CD14-positive monocyte (primary cell): ENCODE measurements at regions not wholly inside any gene's neighbourhood (a gene's known extent, or its start where the extent isn't known, plus 50 kb on each side); places are given as distances from the start of the nearest gene placed in this dataset.
A peak's percentile ranks its signal among the peaks of the same experiment; 100 is the strongest.

Source experiments
- DNase-seq, 3 donors: peaks; one replicate each; pipeline ENCODE4 v3.0.0-alpha.2; 2011 to 2022
- H2AFZ ChIP-seq: 2 replicates; pipeline ENCODE4 v1.6.0; 2012; ENCODE audit warnings: mild to moderate bottlenecking, low read depth, low read length, inconsistent platforms; ENCODE audit not compliant: insufficient read depth, poor library complexity, severe bottlenecking
- H3K27ac ChIP-seq, 2 donors: 1 replicate in 1 of 2; 2 replicates in 1 of 2; pipeline ENCODE4 v1.5.1; 2012 to 2013; ENCODE audit warnings: low read length in 2 of 2, control low read depth in 1 of 2, inconsistent platforms in 1 of 2, low read depth in 1 of 2, mild to moderate bottlenecking in 1 of 2
- H3K27me3 ChIP-seq, 2 donors: one replicate each; pipeline versions ENCODE4 v1.6.0 to v1.6.1; 2011 to 2013; ENCODE audit warnings: low read length in 2 of 2; ENCODE audit not compliant: control insufficient read depth in 2 of 2, insufficient read depth in 2 of 2
- H3K36me3 ChIP-seq, 2 donors: replicated peaks in 1 of 2; 1 replicate in 1 of 2; 2 replicates in 1 of 2; pipeline versions ENCODE4 v1.5.1 to v1.6.1; 2012 to 2013; ENCODE audit warnings: low read length in 2 of 2, control low read depth in 1 of 2, inconsistent platforms in 1 of 2, mild to moderate bottlenecking in 1 of 2; ENCODE audit not compliant: insufficient read depth in 2 of 2, control insufficient read depth in 1 of 2
- H3K4me1 ChIP-seq, 2 donors: 1 replicate in 1 of 2; 2 replicates in 1 of 2; pipeline versions ENCODE4 v1.5.1 to v1.6.1; 2012 to 2013; ENCODE audit warnings: low read length in 2 of 2, control low read depth in 1 of 2, inconsistent platforms in 1 of 2, mild to moderate bottlenecking in 1 of 2, moderate library complexity in 1 of 2; ENCODE audit not compliant: insufficient read depth in 2 of 2, control insufficient read depth in 1 of 2
- H3K4me2 ChIP-seq: replicated peaks from 2 replicates; pipeline ENCODE3; 2012; ENCODE audit warnings: low read length, moderate library complexity, mild to moderate bottlenecking; ENCODE audit not compliant: poor library complexity, severe bottlenecking; ENCODE audit errors: extremely low read depth
- H3K4me3 ChIP-seq, 3 experiments: fragments of 200-600 bp in 1 of 3; sonication (generic) in 1 of 3; replicated peaks in 1 of 3; 1 replicate in 2 of 3; 2 replicates in 1 of 3; pipeline ENCODE4 v1.5.1; 2011 to 2013; ENCODE audit warnings: low read length in 3 of 3, mild to moderate bottlenecking in 3 of 3, control low read depth in 2 of 3, low read depth in 2 of 3, inconsistent platforms in 1 of 3, moderate library complexity in 1 of 3
- H3K79me2 ChIP-seq: 2 replicates; pipeline ENCODE4 v1.6.0; 2012; ENCODE audit warnings: mild to moderate bottlenecking, control low read depth, inconsistent platforms, low read length, moderate library complexity; ENCODE audit not compliant: insufficient read depth
- H3K9ac ChIP-seq: 2 replicates; pipeline ENCODE4 v1.6.0; 2017; ENCODE audit warnings: low read length, mild to moderate bottlenecking; ENCODE audit not compliant: insufficient read depth, poor library complexity, severe bottlenecking
- H3K9me3 ChIP-seq, 2 donors: replicated peaks in 1 of 2; 1 replicate in 1 of 2; 2 replicates in 1 of 2; pipeline versions ENCODE4 v1.5.1 to v1.6.1; 2012 to 2013; ENCODE audit warnings: low read length in 2 of 2, control low read depth in 1 of 2; ENCODE audit not compliant: control insufficient read depth in 1 of 2, insufficient read depth in 1 of 2
- H4K20me1 ChIP-seq: 2 replicates; pipeline ENCODE4 v1.6.0; 2012; ENCODE audit warnings: mild to moderate bottlenecking, low read length, control low read depth, moderate library complexity; ENCODE audit not compliant: insufficient read depth
- H3K27ac Mint-ChIP-seq, 7 donors: one replicate each; pipeline ENCODE4 v1.8.0; 2020; ENCODE audit warnings: mild to moderate bottlenecking in 7 of 7, mixed read lengths in 7 of 7, moderate library complexity in 6 of 7, inconsistent platforms in 2 of 7
- H3K27me3 Mint-ChIP-seq, 3 donors: one replicate each; pipeline ENCODE4 v1.8.0; 2021 to 2022; ENCODE audit warnings: low read depth in 3 of 3, mild to moderate bottlenecking in 3 of 3, mixed read lengths in 3 of 3, moderate library complexity in 3 of 3, inconsistent platforms in 1 of 3
- H3K36me3 Mint-ChIP-seq, 2 donors: one replicate each; pipeline ENCODE4 v1.8.0; 2020; ENCODE audit warnings: mixed read lengths in 2 of 2, inconsistent platforms in 1 of 2, mild to moderate bottlenecking in 1 of 2
- H3K4me1 Mint-ChIP-seq: one replicate; pipeline ENCODE4 v1.8.0; 2020; ENCODE audit warnings: mild to moderate bottlenecking, mixed read lengths
- H3K4me3 Mint-ChIP-seq, 2 donors: one replicate each; pipeline ENCODE4 v1.8.0; 2020; ENCODE audit warnings: mild to moderate bottlenecking in 2 of 2, mixed read lengths in 2 of 2, moderate library complexity in 1 of 2
- H3K9me3 Mint-ChIP-seq, 7 donors: one replicate each; pipeline ENCODE4 v1.8.0; 2020 to 2022; ENCODE audit warnings: mixed read lengths in 7 of 7, mild to moderate bottlenecking in 6 of 7, moderate library complexity in 6 of 7, inconsistent platforms in 2 of 7
- WGBS: methylation state at CpG from one replicate; pipeline ENCODE4 v1.1.5; 2013; ENCODE audit warnings: missing lambda C conversion rate; ENCODE audit not compliant: insufficient coverage; 5-methylcytosine and 5-hydroxymethylcytosine counted together
- intact Hi-C, 2 donors: fragments of 100-400 bp; cut with micrococcal nuclease; formaldehyde crosslinking; loops; one replicate each; pipeline versions ENCODE4 v1.15.0 to v1.15.1; 2023
- TF ChIP-seq, protein P1 (sequence below): fragments of 200-600 bp; IDR thresholded peaks from one replicate; pipeline ENCODE4 v1.8.0; 2022; ENCODE audit warnings: antibody characterized with exemption, mild to moderate bottlenecking

DNA sequence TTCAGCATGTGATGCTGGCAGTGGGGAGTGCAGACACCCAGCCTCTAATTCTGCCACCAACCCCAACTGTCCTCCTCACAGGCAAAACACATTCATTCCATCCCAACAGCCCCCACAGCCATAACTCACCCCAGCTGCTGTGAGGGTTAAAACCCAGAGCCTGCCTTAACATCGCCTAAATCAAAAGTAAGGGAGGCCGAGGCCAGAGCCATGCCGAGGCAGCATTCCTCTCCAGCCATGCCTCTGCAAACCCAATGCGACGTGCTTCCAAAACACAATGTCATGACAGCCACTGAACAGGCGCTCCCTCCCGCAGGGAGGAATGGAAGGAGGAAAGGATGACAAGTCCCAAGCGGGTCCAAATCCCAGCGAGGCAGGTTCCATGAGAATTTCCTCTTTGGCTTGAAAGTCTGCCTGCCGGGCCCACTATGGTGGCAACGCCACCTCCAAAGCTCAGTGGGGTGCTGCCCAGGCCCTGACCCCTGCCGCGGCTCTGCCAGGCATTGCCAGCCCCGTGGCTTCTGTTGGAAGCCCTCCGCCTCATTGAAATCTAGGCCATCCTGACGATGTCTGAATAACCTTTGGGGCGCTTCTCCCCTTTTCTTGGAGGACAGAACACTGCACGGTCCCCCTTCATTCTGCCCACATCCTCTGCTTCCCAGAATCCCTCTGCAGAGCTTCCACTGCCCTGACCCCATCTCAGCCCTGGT lies 472.3 kb downstream of the BRD1 start:
- H2AFZ ChIP-seq, result no peak overlapping the region
- H3K4me2 ChIP-seq, result no peak overlapping the region
- no peaks in the 10 kb centered on the region for H3K9me3 ChIP-seq
- no peak overlapping the region for H3K27ac ChIP-seq
- H3K36me3 ChIP-seq, result no peaks in the 10 kb centered on the region
- intact Hi-C loops, result no loop called here
- H3K9me3 Mint-ChIP-seq, result peaks cover 0 to 7% (median 0%) of the 10 kb centered on the region in 7 donors
- H3K79me2 ChIP-seq, result no peaks in the 10 kb centered on the region
- peaks cover 0 to 3% of the 10 kb centered on the region in 2 donors for H3K27me3 ChIP-seq
- WGBS, result 96% methylated on average over 18 of the region's 18 CpGs
- no peak for DNase-seq
- no peak overlapping the region for H3K9ac ChIP-seq
- H4K20me1 ChIP-seq, result no peaks in the 10 kb centered on the region
- no peak overlapping the region for H3K4me3 Mint-ChIP-seq
- no peak overlapping the region for H3K4me3 ChIP-seq
- TF ChIP-seq, protein P1, sequence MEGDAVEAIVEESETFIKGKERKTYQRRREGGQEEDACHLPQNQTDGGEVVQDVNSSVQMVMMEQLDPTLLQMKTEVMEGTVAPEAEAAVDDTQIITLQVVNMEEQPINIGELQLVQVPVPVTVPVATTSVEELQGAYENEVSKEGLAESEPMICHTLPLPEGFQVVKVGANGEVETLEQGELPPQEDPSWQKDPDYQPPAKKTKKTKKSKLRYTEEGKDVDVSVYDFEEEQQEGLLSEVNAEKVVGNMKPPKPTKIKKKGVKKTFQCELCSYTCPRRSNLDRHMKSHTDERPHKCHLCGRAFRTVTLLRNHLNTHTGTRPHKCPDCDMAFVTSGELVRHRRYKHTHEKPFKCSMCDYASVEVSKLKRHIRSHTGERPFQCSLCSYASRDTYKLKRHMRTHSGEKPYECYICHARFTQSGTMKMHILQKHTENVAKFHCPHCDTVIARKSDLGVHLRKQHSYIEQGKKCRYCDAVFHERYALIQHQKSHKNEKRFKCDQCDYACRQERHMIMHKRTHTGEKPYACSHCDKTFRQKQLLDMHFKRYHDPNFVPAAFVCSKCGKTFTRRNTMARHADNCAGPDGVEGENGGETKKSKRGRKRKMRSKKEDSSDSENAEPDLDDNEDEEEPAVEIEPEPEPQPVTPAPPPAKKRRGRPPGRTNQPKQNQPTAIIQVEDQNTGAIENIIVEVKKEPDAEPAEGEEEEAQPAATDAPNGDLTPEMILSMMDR, result no peak
- peaks cover 5 to 19% (median 15%) of the 10 kb centered on the region in 3 donors for H3K27me3 Mint-ChIP-seq
- no peaks in the 10 kb centered on the region for H3K36me3 Mint-ChIP-seq
- no peaks in the 10 kb centered on the region for H3K4me1 ChIP-seq
- no peak overlapping the region for H3K27ac Mint-ChIP-seq
- H3K4me1 Mint-ChIP-seq, result no peaks in the 10 kb centered on the region

DNA sequence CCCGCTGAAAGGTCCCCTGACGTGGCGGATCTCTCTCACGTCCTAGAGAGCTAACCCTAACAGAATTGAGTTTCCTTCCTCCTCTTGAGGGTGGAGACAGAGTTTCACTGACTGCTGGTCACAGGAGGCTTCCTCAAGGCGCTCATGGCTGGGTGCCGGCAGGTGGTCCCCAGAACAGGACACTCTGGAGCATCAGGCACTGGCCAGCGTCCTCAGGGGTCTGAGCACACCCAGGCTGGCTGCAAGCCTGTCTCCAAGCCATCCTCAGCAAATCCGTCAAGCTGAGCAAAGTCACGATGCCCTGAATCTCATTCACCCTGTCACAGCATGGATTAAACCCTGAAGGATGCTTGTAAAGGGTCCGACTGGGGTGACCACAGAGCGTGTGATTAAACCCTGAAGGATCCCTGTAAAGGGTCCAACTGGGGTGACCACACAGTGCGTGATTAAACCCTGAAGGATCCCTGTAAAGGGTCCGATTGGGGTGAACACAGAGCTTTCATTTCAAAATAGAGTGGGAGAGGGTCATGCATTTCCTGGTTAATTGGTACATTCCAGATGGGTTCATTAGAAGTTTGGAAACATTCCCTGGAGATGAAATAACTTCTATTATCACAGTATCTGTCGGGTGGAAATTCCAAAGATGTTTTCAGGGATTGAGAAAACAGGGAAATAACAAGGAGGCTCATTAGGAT lies 473.0 kb downstream of the BRD1 start:
- WGBS, result 44% methylated on average over 9 of the region's 14 CpGs
- no peak overlapping the region for H2AFZ ChIP-seq
- H3K9ac ChIP-seq, result no peak overlapping the region
- no peaks in the 10 kb centered on the region for H3K4me1 ChIP-seq
- H3K36me3 ChIP-seq, result no peaks in the 10 kb centered on the region
- Mint-ChIP-seq H3K36me3 (no peaks in the 10 kb centered on the region), H3K9me3 (peaks cover 0 to 7% (median 0%) of the 10 kb centered on the region in 7 donors), H3K27ac (peak overlapping the region in 1 of 7 donors; percentile 23), H3K4me1 (no peaks in the 10 kb centered on the region), H3K27me3 (peaks cover 9 to 15% (median 14%) of the 10 kb centered on the region in 3 donors), H3K4me3 (no peak overlapping the region)
- no peaks in the 10 kb centered on the region for H3K79me2 ChIP-seq
- TF ChIP-seq, protein P1, result no peak
- no peaks in the 10 kb centered on the region for H3K9me3 ChIP-seq
- H3K4me3 ChIP-seq, result no peak overlapping the region
- no peaks in the 10 kb centered on the region for H4K20me1 ChIP-seq
- peaks cover 0 to 3% of the 10 kb centered on the region in 2 donors for H3K27me3 ChIP-seq
- H3K27ac ChIP-seq, result no peak overlapping the region
- no peak for DNase-seq
- intact Hi-C loops, result no loop called here
- H3K4me2 ChIP-seq, result no peak overlapping the region
